MG63 (cell line): ENCODE measurements at regions not wholly inside any gene's neighbourhood (a gene's known extent, or its start where the extent isn't known, plus 50 kb on each side); places are given as distances from the start of the nearest gene placed in this dataset.
"Not testable (repeated sequence)": the region's sequence is repeated elsewhere in the genome, so short reads cannot be mapped to it uniquely, and the experiment has no call there.

Experiments used
- DNase-seq: peaks from one replicate; pipeline ENCODE4 v3.0.0-alpha.2; 2020
- H3K27me3 ChIP-seq: fragments of 250-450 bp; sonication (Bioruptor Pico); 2 replicates; pipeline ENCODE4 v1.5.1; 2020; ENCODE audit warnings: mild to moderate bottlenecking, moderate library complexity
- H3K36me3 ChIP-seq: fragments of 250-450 bp; sonication (Bioruptor Pico); 2 replicates; pipeline ENCODE4 v1.5.1; 2020; ENCODE audit warnings: mild to moderate bottlenecking, moderate library complexity
- H3K4me3 ChIP-seq: fragments of 250-450 bp; sonication (Bioruptor Pico); 2 replicates; pipeline ENCODE4 v1.5.1; 2020; ENCODE audit warnings: mild to moderate bottlenecking, moderate library complexity
- H3K9me3 ChIP-seq: fragments of 250-450 bp; sonication (Bioruptor Pico); 2 replicates; pipeline ENCODE4 v1.5.1; 2020; ENCODE audit warnings: mild to moderate bottlenecking, moderate library complexity

- H3K4me3 ChIP-seq, H3K36me3 ChIP-seq, DNase-seq, H3K9me3 ChIP-seq, H3K27me3 ChIP-seq: not testable (repeated sequence)
Observed at GRCh38 chr3:148525621-148526020, 172.1 kb upstream of the AGTR1 start.

- Histone ChIP-seq H3K36me3 (no peaks in the 10 kb centered on the region), H3K9me3 (peaks cover 5% of the 10 kb centered on the region; the same call in 1 of the 2 replicates), H3K4me3 (no peak overlapping the region), H3K27me3 (no peaks in the 10 kb centered on the region)
- DNase-seq = no peak
Observed at GRCh38 chr3:148528024-148528423, 169.7 kb upstream of the AGTR1 start.

DNA sequence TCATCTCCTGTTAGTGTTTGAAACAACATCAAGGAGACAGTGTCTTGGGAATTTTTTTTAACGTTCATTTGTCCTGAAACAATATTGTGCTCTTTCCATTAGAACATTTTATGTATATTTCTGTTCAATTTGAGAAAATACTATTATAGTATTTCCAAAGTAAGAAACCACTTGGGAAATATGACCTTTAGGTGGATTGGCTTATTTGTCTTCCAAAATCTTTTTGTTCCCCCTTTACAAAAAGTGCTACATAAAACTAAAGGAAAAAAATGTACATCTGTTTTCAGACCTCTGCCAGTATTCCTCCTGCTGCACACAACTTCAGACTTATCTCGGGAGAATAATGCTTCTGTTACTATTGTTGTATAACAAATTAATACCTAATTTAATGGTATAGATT lies 165.9 kb upstream of the AGTR1 start:
- Histone ChIP-seq H3K27me3 (no peaks in the 10 kb centered on the region), H3K4me3 (no peak overlapping the region), H3K9me3 (peaks cover 3% of the 10 kb centered on the region; the same call in 1 of the 2 replicates), H3K36me3 (no peaks in the 10 kb centered on the region)
- DNase-seq = no peak

DNA sequence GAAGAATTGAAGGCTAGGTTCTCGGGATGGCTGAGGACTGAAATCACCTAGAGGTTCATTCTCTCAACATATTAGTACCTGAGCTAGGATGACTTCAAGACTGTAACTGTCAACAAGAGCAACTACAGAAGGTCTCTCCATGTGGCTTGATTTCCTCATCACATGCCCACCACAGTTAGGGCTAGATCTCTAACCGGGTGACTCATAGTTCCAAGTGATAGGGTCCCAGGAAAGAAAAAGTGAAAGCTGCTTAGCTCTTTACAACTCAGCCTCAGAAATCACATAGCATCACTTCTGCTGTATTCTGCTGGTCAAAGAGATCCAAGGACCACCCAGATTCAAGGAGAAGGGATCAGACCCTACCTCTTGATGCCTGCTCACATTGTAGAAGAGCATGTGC lies 165.4 kb upstream of the AGTR1 start:
- H3K27me3 ChIP-seq = no peaks in the 10 kb centered on the region
- H3K36me3 ChIP-seq = no peaks in the 10 kb centered on the region
- H3K9me3 ChIP-seq = no peaks in the 10 kb centered on the region
- DNase-seq = no peak
- H3K4me3 ChIP-seq = no peak overlapping the region

- Histone ChIP-seq H3K27me3 (no peaks in the 10 kb centered on the region), H3K4me3 (no peak overlapping the region), H3K9me3 (no peaks in the 10 kb centered on the region), H3K36me3 (no peaks in the 10 kb centered on the region)
- DNase-seq = no peak
Observed at GRCh38 chr3:148532774-148533173, 164.9 kb upstream of the AGTR1 start.

DNA sequence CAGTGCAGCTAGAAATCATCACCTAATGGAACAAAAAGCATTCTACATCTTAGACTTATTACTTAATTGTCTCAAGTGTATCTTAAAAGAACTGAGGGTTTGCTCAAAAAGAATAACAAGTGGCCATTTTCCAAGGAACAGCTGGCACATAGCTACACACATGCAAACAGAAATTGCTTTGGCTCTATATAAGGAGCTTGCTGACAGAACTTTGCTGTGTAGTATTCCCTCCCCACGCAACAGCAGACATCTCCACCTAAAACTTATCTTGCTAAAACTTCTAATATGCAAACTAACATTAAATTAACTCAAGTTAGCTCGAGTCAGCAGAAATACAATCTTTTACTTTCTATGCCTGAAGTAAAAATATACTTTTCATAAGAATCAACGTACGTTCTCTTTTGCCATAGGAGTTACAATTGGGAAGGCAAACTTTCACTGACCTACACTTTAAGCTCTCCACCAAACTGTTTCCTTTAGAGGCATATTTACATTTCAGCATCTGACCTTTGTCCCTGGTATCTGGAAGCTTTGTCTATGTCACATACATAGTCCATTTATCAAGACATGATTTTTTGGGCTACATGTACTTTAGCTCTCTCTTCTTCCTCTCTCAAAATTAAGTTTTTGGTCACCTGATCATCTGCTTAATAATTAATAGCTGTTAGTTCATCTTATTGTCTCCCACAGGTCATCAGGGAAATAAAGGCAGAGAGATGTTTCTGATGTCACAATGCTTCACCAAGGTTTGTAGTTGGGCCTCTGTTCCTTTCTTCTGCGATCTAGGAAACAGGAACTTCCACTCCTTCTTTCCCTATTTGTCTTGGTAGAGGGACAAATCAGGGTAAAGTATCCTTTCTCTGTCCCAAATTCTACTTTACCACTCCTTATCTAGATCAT lies 163.4 kb upstream of the AGTR1 start:
- no peak overlapping the region for H3K4me3 ChIP-seq
- H3K27me3 ChIP-seq = no peaks in the 10 kb centered on the region
- no peaks in the 10 kb centered on the region for H3K36me3 ChIP-seq
- DNase-seq = no peak
- no peaks in the 10 kb centered on the region for H3K9me3 ChIP-seq

DNA sequence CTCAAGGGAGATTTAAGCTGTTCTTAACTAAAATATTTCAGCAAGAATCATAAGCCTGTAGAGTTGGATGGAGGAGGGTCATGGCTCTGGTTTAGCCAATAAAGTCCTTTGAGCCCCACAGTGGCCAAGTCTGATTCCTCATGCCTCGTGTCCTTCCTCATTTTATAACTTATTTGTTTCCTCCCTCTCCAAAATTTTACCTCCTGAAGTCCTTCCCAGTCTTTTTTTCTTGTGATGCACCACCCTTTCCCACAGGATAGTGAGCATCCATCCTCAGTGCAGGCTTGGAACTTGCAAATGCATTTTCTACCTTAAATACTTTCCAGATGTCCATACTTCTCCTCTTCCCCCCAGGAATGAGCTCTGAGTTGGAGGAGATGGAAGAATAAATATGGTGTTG lies 162.7 kb upstream of the AGTR1 start:
- Histone ChIP-seq H3K9me3 (no peaks in the 10 kb centered on the region), H3K27me3 (no peaks in the 10 kb centered on the region), H3K4me3 (no peak overlapping the region), H3K36me3 (no peaks in the 10 kb centered on the region)
- no peak for DNase-seq

- Histone ChIP-seq H3K4me3 (no peak overlapping the region), H3K27me3 (no peaks in the 10 kb centered on the region), H3K36me3 (no peaks in the 10 kb centered on the region), H3K9me3 (no peaks in the 10 kb centered on the region)
- DNase-seq = no peak
Observed at GRCh38 chr3:148540266-148540665, 157.4 kb upstream of the AGTR1 start.

- Histone ChIP-seq H3K36me3 (no peaks in the 10 kb centered on the region), H3K4me3 (no peak overlapping the region), H3K9me3 (no peaks in the 10 kb centered on the region), H3K27me3 (no peaks in the 10 kb centered on the region)
- no peak for DNase-seq
Observed at GRCh38 chr3:148540851-148541250, 156.9 kb upstream of the AGTR1 start.

GRCh38 chr3:148546959-148547358 lies 150.7 kb upstream of the AGTR1 start:
- Histone ChIP-seq H3K4me3 (no peak overlapping the region), H3K9me3 (0 out of 2 replicates have a peak, but pooled peaks cover 4% of the 10 kb centered on the region), H3K36me3 (no peaks in the 10 kb centered on the region), H3K27me3 (no peaks in the 10 kb centered on the region)
- DNase-seq = no peak

- DNase-seq = no peak
- Histone ChIP-seq H3K27me3 (no peaks in the 10 kb centered on the region), H3K4me3 (no peak overlapping the region), H3K9me3 (0 out of 2 replicates have a peak, but pooled peaks cover 4% of the 10 kb centered on the region), H3K36me3 (no peaks in the 10 kb centered on the region)
Observed at GRCh38 chr3:148551767-148552260, 145.9 kb upstream of the AGTR1 start.

GRCh38 chr3:148554367-148554766 lies 143.3 kb upstream of the AGTR1 start:
- no peaks in the 10 kb centered on the region for H3K36me3 ChIP-seq
- 0 out of 2 replicates have a peak, but pooled peaks cover 4% of the 10 kb centered on the region for H3K9me3 ChIP-seq
- DNase-seq = no peak
- H3K27me3 ChIP-seq = no peaks in the 10 kb centered on the region
- H3K4me3 ChIP-seq = no peak overlapping the region

GRCh38 chr3:148556664-148557063 lies 141.0 kb upstream of the AGTR1 start:
- Histone ChIP-seq H3K27me3 (no peaks in the 10 kb centered on the region), H3K4me3 (no peak overlapping the region), H3K36me3 (no peaks in the 10 kb centered on the region), H3K9me3 (no peaks in the 10 kb centered on the region; the same call in 1 of the 2 replicates)
- no peak for DNase-seq

DNA sequence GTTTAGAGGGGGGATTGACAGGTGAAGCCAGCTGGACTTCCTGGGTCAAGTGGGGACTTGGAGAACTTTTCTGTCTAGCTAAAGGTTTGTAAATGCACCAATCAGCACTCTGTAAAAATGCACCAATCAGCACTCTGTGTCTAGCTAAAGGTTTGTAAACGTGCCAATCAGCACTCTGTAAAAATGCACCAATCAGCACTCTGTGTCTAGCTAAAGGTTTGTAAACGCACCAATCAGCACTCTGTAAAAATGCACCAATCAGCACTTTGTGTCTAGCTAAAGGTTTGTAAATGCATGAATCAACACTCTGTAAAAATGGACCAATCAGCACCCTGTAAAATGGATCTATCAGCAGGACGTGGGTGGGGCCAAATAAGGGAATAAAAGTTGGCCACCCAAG lies 120.1 kb upstream of the AGTR1 start:
- H3K4me3 ChIP-seq, H3K27me3 ChIP-seq, H3K36me3 ChIP-seq, DNase-seq, H3K9me3 ChIP-seq: not testable (repeated sequence)

DNA sequence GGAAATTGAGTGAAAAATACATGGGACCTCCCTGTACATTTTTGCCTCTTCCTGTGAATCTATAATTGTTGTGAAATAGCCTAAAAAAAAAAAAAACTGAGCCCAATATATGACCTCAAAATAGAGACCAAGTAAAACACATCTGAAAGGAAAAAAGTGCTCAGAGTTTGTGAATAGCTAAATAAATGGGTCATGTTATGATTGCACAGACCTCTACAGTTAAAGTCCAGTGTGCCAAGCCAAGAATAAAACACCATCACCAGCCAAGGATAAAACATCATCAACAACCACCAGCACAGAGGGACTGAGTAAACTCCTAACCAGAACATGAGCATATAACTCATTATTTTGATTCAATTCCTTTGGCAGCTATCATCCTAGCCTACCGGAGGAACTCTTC lies 115.6 kb upstream of the AGTR1 start:
- no peaks in the 10 kb centered on the region for H3K9me3 ChIP-seq
- DNase-seq = no peak
- H3K36me3 ChIP-seq = no peaks in the 10 kb centered on the region
- no peak overlapping the region for H3K4me3 ChIP-seq
- H3K27me3 ChIP-seq = no peaks in the 10 kb centered on the region

GRCh38 chr3:148583793-148584192 lies 113.9 kb upstream of the AGTR1 start:
- Histone ChIP-seq H3K36me3 (no peaks in the 10 kb centered on the region), H3K9me3 (no peaks in the 10 kb centered on the region), H3K27me3 (no peaks in the 10 kb centered on the region), H3K4me3 (no peak overlapping the region)
- DNase-seq = no peak

DNA sequence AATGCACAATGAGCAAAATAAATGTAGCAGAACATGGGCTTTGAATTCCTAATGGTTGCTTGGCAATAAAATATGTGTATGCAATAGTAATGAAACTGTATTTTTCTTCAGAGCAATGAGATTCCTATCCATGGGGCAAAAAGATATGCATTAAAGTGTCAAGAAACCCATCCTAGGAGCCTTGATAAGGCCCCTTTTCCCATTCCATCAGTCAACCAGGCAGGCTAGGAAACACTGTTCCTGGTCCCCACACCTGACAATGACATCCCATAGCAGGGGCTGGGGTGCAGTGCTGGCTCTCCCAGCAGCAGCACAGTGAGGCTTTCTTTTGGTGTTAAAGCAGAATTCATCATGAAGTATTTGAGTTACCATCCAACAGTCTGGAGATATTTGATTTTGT lies 113.3 kb upstream of the AGTR1 start:
- H3K36me3 ChIP-seq = no peaks in the 10 kb centered on the region
- no peak for DNase-seq
- H3K9me3 ChIP-seq = no peaks in the 10 kb centered on the region
- no peaks in the 10 kb centered on the region for H3K27me3 ChIP-seq
- H3K4me3 ChIP-seq = no peak overlapping the region
